GM10248 (cell line): ENCODE measurements at regions not wholly inside any gene's neighbourhood (a gene's known extent, or its start where the extent isn't known, plus 50 kb on each side); places are given as distances from the start of the nearest gene placed in this dataset.

ENCODE experiments used
- CTCF ChIA-PET: fragments of 300-600 bp; sonication (Branson Sonifier 250); formaldehyde crosslinking; extraction: SDS; loops from one replicate; lab custom pipeline; 2021; ENCODE audit warnings: antibody characterized with exemption; lab: Yijun Ruan, JAX
- POLR2A ChIA-PET: fragments of 350-650 bp; sonication (Branson Sonifier 250); formaldehyde crosslinking; extraction: SDS; loops from one replicate; lab custom pipeline; 2020; ENCODE audit warnings: antibody characterized with exemption; lab: Yijun Ruan, JAX
- DNase-seq: peaks from one replicate; pipeline ENCODE4 v3.0.0; 2012; ENCODE audit errors: extremely low spot score
- CTCF ChIP-seq: IDR thresholded peaks from 2 replicates; pipeline ENCODE4 v1.5.1; 2012; ENCODE audit warnings: mild to moderate bottlenecking, low read depth; ENCODE audit errors: extremely low read depth, missing control alignments, control extremely low read depth

GRCh38 chr3:168239287-168239686 is 143.6 kb upstream of the GOLIM4 start:
- DNase-seq = no peak
- CTCF ChIA-PET = interaction anchor here (1.6 kb wide), 1 partner anchor 11 kb away, joined by 6 read pairs; no protein-coding TSS in a partner anchor
- no peak for TF ChIP-seq CTCF
- POLR2A ChIA-PET = no interaction called here

GRCh38 chr3:168233001-168233400 is 137.3 kb upstream of the GOLIM4 start:
- CTCF ChIA-PET = interaction anchor here (1.7 kb wide), 1 partner anchor 22 kb away, joined by 6 read pairs; no protein-coding TSS in a partner anchor
- POLR2A ChIA-PET = interaction anchor here (0.6 kb wide), 1 partner anchor 1599 kb away, joined by 3 read pairs; no protein-coding TSS in a partner anchor
- DNase-seq = no peak
- no peak for TF ChIP-seq CTCF

- DNase-seq = no peak
- POLR2A ChIA-PET = no interaction called here
- CTCF ChIA-PET = interaction anchor here (0.8 to 3.7 kb wide), 3 partner anchors 12 to 17 kb away, joined by 3 to 26 read pairs (median 3); no protein-coding TSS in a partner anchor
- no peak for TF ChIP-seq CTCF
Measured at GRCh38 chr3:168223085-168223484, 127.4 kb upstream of the GOLIM4 start.

GRCh38 chr3:168220556-168220955 is 124.8 kb upstream of the GOLIM4 start:
- POLR2A ChIA-PET = no interaction called here
- no peak for TF ChIP-seq CTCF
- CTCF ChIA-PET = interaction anchor here (3.7 kb wide), 1 partner anchor 9 kb away, joined by 26 read pairs; no protein-coding TSS in a partner anchor
- no peak for DNase-seq

GRCh38 chr3:168219530-168219929 is 123.8 kb upstream of the GOLIM4 start:
- ChIA-PET CTCF (interaction anchor here (3.7 kb wide), 1 partner anchor 8 kb away, joined by 26 read pairs; no protein-coding TSS in a partner anchor), POLR2A (no interaction called here)
- no peak for TF ChIP-seq CTCF
- no peak for DNase-seq

GRCh38 chr3:168218600-168218999 is 122.9 kb upstream of the GOLIM4 start:
- CTCF ChIA-PET = interaction anchor here (2.3 kb wide), 1 partner anchor 629 kb away, joined by 7 read pairs; no protein-coding TSS in a partner anchor
- POLR2A ChIA-PET = no interaction called here
- DNase-seq = no peak
- TF ChIP-seq CTCF = no peak

GRCh38 chr3:168216851-168217250 is 121.1 kb upstream of the GOLIM4 start:
- POLR2A ChIA-PET = no interaction called here
- no peak for DNase-seq
- no peak for TF ChIP-seq CTCF
- CTCF ChIA-PET = interaction anchor here (1.2 to 2.3 kb wide), 4 partner anchors 8 to 631 kb away, joined by 3 to 7 read pairs (median 4); no protein-coding TSS in a partner anchor
